Motor neuron (in vitro differentiated cells): ENCODE measurements at regions not wholly inside any gene's neighbourhood (a gene's known extent, or its start where the extent isn't known, plus 50 kb on each side); places are given as distances from the start of the nearest gene placed in this dataset.

Experiments used
- ATAC-seq, 8 experiments: fragments of 200-7000 bp; cut with Tn5 transposase; replicated peaks in 6 of 8; 2 replicates each; pipeline ENCODE4 v1.8.0; 2021; ENCODE audit warnings: mild to moderate bottlenecking in 8 of 8, moderate library complexity in 8 of 8
- H3K27ac ChIP-seq, 2 donors: fragments of 250-450 bp; sonication (Bioruptor Pico); 2 replicates each; pipeline ENCODE4 v1.9.0; 2021; ENCODE audit warnings: antibody characterized with exemption in 2 of 2, mild to moderate bottlenecking in 2 of 2, moderate library complexity in 1 of 2
- H3K4me1 ChIP-seq, 2 donors: fragments of 250-450 bp; sonication (Bioruptor Pico); replicated peaks in 1 of 2; 2 replicates each; pipeline ENCODE4 v1.6.1; 2021; ENCODE audit warnings: antibody characterized with exemption in 2 of 2, mild to moderate bottlenecking in 2 of 2, moderate library complexity in 1 of 2
- H3K4me3 ChIP-seq, 5 donors: fragments of 250-450 bp; sonication (Bioruptor Pico); 2 replicates each; pipeline ENCODE4 v1.9.0; 2021; ENCODE audit warnings: antibody characterized with exemption in 5 of 5, mild to moderate bottlenecking in 5 of 5, moderate library complexity in 4 of 5
- WGBS, 10 experiments: fragments of 450-650 bp; shearing (Covaris generic); methylation state at CpG; one replicate each; pipeline ENCODE4 v1.0.0; 2022; 5-methylcytosine and 5-hydroxymethylcytosine counted together
- in situ Hi-C, 9 experiments: fragments of 400-800 bp; cut with MboI; loops; one replicate each; pipeline ENCODE4 v1.15.0; 2021; ENCODE audit warnings: low sequenced_read_pairs in 9 of 9, low pct_unique_long_range_greater_than_20kb in 2 of 9; ENCODE audit not compliant: unreplicated experiment in 9 of 9

- peaks cover 12 to 26% of the 10 kb centered on the region in 2 donors for H3K4me1 ChIP-seq
- no peak overlapping the region for H3K27ac ChIP-seq
- no peak for ATAC-seq
- in situ Hi-C loops = loop anchor here in 1 of 9 experiments (25.0 kb wide), 1 partner anchor 421 kb away; no protein-coding TSS in a partner anchor
- WGBS, 10 experiments = 50 to 100% (median 93%) methylated on average over 1 to 2 of the region's 2 CpGs
- H3K4me3 ChIP-seq = no peak overlapping the region
These were observed 973.2 kb upstream of the SLC35B3 start for GRCh38 chr6:9408402-9409117.

- 83 to 98% (median 93%) methylated on average over 5 to 7 of the region's 7 CpGs; no CpG with 5 or more reads in 2 of the 10 experiments for WGBS, 10 experiments
- no peak overlapping the region for H3K4me3 ChIP-seq
- H3K4me1 ChIP-seq = peaks cover 12 to 30% of the 10 kb centered on the region in 2 donors
- in situ Hi-C loops = loop anchor here in 1 of 9 experiments (25.0 kb wide), 1 partner anchor 419 kb away; no protein-coding TSS in a partner anchor
- ATAC-seq = no peak
- H3K27ac ChIP-seq = no peak overlapping the region
These were observed 970.5 kb upstream of the SLC35B3 start for GRCh38 chr6:9405825-9406224.

DNA sequence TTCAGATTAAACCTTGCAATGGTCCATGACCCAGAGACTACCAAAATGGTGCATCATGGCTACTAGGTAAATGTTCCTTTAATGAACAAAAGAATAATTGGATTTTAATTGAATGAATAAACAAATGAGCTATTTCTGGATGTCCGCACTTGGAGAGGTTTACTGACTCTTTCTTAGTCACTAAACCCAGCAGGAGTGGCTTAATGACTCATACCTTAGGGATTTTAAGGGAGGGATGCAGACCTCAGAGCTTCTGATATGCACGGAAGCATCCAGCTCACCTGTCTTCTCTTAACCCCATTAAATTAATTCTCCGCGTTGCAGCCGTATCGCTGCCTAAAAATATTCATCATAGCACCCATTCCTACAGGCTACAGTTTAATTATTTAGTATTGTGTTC lies 970.0 kb upstream of the SLC35B3 start:
- in situ Hi-C loops = loop anchor here in 1 of 9 experiments (25.0 kb wide), 1 partner anchor 418 kb away; no protein-coding TSS in a partner anchor
- Histone ChIP-seq H3K4me1 (peaks cover 12 to 30% of the 10 kb centered on the region in 2 donors), H3K4me3 (no peak overlapping the region), H3K27ac (no peak overlapping the region)
- no peak for ATAC-seq
- WGBS, 10 experiments = 50 to 100% (median 87%) methylated on average over 1 to 6 of the region's 6 CpGs; no CpG with 5 or more reads in 2 of the 10 experiments

GRCh38 chr6:9404351-9405146 lies 969.2 kb upstream of the SLC35B3 start:
- WGBS, 10 experiments = 15 to 100% (median 74%) methylated on average over 2 to 8 of the region's 10 CpGs
- no peak overlapping the region for H3K27ac ChIP-seq
- in situ Hi-C loops = loop anchor here in 1 of 9 experiments (25.0 kb wide), 1 partner anchor 417 kb away; no protein-coding TSS in a partner anchor
- peaks cover 12 to 30% of the 10 kb centered on the region in 2 donors for H3K4me1 ChIP-seq
- no peak overlapping the region for H3K4me3 ChIP-seq
- no peak for ATAC-seq

GRCh38 chr6:9403736-9404135 lies 968.4 kb upstream of the SLC35B3 start:
- WGBS, 10 experiments = 36 to 69% (median 55%) methylated on average over 1 to 2 of the region's 2 CpGs; no CpG with 5 or more reads in 2 of the 10 experiments
- H3K4me1 ChIP-seq = peaks cover 11 to 30% of the 10 kb centered on the region in 2 donors
- ATAC-seq = peak in 1 of 8 experiments; percentile 25
- H3K4me3 ChIP-seq = no peak overlapping the region
- in situ Hi-C loops = loop anchor here in 1 of 9 experiments (25.0 kb wide), 1 partner anchor 416 kb away; no protein-coding TSS in a partner anchor
- no peak overlapping the region for H3K27ac ChIP-seq

- in situ Hi-C loops = loop anchor here in 1 of 9 experiments (25.0 kb wide), 1 partner anchor 415 kb away; no protein-coding TSS in a partner anchor
- 0 to 100% (median 89%) methylated on average over 1 of the region's 1 CpG; no CpG with 5 or more reads in 3 of the 10 experiments for WGBS, 10 experiments
These were observed 966.6 kb upstream of the SLC35B3 start for GRCh38 chr6:9401960-9402359.

DNA sequence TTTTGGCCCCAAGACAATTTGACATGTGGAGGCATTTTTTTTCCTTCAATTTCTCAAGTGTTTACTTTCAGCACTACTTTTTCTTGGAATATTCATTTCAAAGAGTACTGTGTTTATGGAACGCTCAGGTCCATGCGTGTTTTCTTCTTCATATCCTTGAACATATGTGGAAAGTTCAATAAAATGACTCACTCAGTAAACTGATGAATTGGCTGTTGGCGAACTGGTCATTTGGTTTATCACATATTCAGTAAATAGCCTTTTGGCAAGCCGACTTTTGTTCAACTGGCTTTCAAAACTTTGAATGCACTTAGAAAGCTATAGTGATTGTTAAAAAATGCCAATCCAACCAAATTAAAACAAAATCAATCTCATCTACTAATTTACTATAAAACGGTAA lies 964.6 kb upstream of the SLC35B3 start:
- ATAC-seq = no peak
- no peak overlapping the region for H3K4me3 ChIP-seq
- no peak overlapping the region for H3K27ac ChIP-seq
- in situ Hi-C loops = loop anchor here in 1 of 9 experiments (25.0 kb wide), 1 partner anchor 413 kb away; no protein-coding TSS in a partner anchor
- H3K4me1 ChIP-seq = peaks cover 9 to 19% of the 10 kb centered on the region in 2 donors
- WGBS, 10 experiments = 61 to 100% (median 92%) methylated on average over 1 to 5 of the region's 5 CpGs

More at GRCh38 chr6:9401960-9402359, 966.6 kb upstream of the SLC35B3 start:
- H3K4me1 ChIP-seq = peaks cover 9 to 28% of the 10 kb centered on the region in 2 donors
- no peak overlapping the region for H3K4me3 ChIP-seq
- no peak overlapping the region for H3K27ac ChIP-seq
- ATAC-seq = peak in 3 of 8 experiments; percentile 53 to 69 (median 69)

DNA sequence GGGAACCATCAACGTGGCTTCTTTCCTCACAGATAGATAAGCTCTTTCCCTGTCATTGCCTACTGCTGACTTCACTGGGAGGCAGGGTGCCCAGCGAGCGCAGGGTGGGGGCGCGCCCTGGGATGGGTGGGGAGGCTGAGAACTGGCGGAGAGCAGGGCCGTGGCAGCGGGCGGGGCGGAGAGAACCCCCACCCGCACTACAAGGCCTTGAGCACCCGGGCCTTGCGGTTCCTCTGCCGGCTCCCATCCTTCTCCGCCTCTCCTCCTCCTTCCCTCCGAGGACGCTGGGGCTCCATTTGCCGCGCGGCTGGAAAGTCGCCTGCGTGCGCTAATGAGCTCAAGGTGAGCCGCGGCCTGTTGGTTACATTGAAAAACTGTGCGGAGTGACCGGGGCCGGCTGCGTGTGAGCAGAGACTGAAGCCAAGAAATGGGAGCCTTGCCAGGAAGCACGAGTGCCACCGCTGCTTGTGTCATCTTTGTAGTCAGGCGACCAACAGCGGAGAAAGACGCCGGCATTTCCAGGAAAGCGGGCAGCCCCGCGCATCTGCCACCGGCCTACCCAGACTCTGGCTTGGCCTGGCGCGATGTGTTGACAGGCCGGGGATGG lies 963.5 kb upstream of the SLC35B3 start:
- peak in 2 of 8 experiments; percentile 66 to 68 for ATAC-seq
- H3K27ac ChIP-seq = no peak overlapping the region

DNA sequence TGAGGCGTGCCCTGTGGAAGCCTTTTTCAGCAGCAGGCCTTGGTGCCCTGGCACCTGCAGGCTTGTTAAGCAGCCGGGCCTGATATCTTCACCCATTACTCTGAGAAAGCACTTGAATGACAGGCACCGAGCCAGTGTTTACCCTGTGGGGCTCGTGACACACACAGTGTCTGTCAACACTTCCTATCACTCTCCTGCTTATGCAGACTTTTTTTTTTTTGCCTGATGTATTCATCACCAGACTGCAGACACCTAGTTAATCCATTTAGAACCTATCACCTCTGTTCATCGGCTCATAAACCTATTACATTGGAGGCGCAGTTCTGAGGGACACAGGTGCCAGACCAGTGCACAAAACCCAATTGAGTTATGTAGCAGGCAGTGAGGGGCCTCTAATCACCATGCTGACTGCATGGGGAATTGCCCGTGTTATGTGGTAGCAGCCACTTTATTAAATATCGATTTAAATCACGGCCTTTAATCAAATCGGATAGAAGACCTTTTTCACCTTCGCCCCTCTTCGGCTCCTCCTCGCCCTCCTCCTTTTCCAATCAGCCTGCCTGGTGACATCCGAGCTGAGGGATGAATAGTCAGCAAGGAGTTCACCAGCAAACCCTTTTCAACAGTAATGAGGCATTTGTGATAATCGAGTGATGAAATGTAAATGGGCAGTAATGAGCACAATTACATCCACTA lies 962.9 kb upstream of the SLC35B3 start:
- 48 to 90% (median 81%) methylated on average over 1 to 10 of the region's 15 CpGs for WGBS, 10 experiments
- in situ Hi-C loops = no loop called here
- H3K27ac ChIP-seq = peak overlapping the region in 1 of 2 donors; percentile 36
- ATAC-seq = peak in 6 of 8 experiments; percentile 26 to 93 (median 87)
- H3K4me3 ChIP-seq = no peak overlapping the region
- H3K4me1 ChIP-seq = peaks cover 3 to 5% of the 10 kb centered on the region in 2 donors

More for the DNA sequence above, 963.5 kb upstream of the SLC35B3 start:
- in situ Hi-C loops = no loop called here
- no peak overlapping the region for H3K4me3 ChIP-seq
- peaks cover 5 to 10% of the 10 kb centered on the region in 2 donors for H3K4me1 ChIP-seq
- WGBS, 10 experiments = 20 to 100% (median 88%) methylated on average over 1 to 15 of the region's 42 CpGs; no CpG with 5 or more reads in 3 of the 10 experiments

GRCh38 chr6:9388596-9388995 lies 953.3 kb upstream of the SLC35B3 start:
- H3K4me3 ChIP-seq = no peak overlapping the region
- WGBS, 10 experiments = 30 to 100% (median 89%) methylated on average over 1 to 2 of the region's 2 CpGs; no CpG with 5 or more reads in 5 of the 10 experiments
- ATAC-seq = no peak
- no peaks in the 10 kb centered on the region for H3K4me1 ChIP-seq
- in situ Hi-C loops = no loop called here
- H3K27ac ChIP-seq = no peak overlapping the region

DNA sequence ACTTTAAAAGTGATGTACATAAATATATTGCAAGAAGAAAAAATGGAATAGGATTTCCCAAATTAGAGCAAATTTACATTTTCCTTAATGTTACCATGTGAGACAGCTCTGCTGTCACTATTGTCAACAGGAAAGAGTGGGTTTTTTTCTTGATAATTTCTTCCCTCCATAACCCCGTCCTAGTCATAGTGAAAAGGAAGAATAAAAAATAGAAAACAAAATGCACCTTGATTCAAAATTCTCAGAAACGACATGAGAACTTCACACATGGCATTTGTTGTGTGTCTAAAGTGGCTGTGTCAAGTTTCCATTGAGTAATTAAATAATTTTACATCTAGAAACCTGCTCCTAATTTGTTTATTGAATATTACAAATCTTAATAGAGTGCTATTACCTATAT lies 945.2 kb upstream of the SLC35B3 start:
- 0 to 90% (median 75%) methylated on average over 1 to 2 of the region's 2 CpGs for WGBS, 10 experiments
- no peak for ATAC-seq
- H3K4me1 ChIP-seq = no peaks in the 10 kb centered on the region
- in situ Hi-C loops = no loop called here
- H3K4me3 ChIP-seq = no peak overlapping the region
- no peak overlapping the region for H3K27ac ChIP-seq

DNA sequence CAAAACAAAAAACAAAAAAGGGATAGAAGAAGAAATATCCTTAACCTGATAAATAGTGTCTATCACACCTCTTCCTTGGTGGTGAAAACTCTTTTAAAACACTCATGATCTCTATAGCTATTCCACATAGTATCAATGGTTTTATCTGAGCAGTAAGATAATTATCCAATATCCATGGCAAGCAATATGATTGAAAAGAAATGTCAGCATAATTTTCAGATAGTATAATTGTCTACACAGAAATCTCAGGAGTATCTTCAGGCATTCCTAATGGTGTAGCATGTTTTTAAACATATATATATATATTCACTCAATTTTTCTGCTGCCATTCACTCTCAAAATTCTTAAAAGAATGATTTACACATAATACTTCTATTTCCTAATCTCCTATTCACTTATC lies 938.0 kb upstream of the SLC35B3 start:
- H3K27ac ChIP-seq = no peak overlapping the region
- H3K4me3 ChIP-seq = no peak overlapping the region
- no peak for ATAC-seq
- no peaks in the 10 kb centered on the region for H3K4me1 ChIP-seq
- in situ Hi-C loops = no loop called here
